ENCODE measurements at regions not wholly inside any gene's neighbourhood (a gene's known extent, or its start where the extent isn't known, plus 50 kb on each side); places are given as distances from the start of the nearest gene placed in this dataset.

GRCh38 chr2:128498589-128498988 lies 179.9 kb upstream of the HS6ST1 start:
- no peak for DNase-seq (ENCODE audit: low spot score)
- Mint-ChIP-seq H3K27ac (no peak overlapping the region), H3K4me1 (peaks cover 16% of the 10 kb centered on the region), H3K36me3 (no peaks in the 10 kb centered on the region), H3K27me3 (ENCODE audit: low read depth) (no peaks in the 10 kb centered on the region), H3K9me3 (no peaks in the 10 kb centered on the region), H3K4me3 (no peak overlapping the region)
- ATAC-seq: no peak
- CTCF ChIA-PET: no interaction called here
- TF ChIP-seq ZNF232 (CRISPR knock-in tag; IDR thresholded peaks at IDR 0.05) (no peak), FOXP1 (CRISPR knock-in tag; IDR thresholded peaks at IDR 0.05; ENCODE audit: borderline replicate concordance) (no peak), FOXJ3 (CRISPR knock-in tag; IDR thresholded peaks at IDR 0.05; ENCODE audit: borderline replicate concordance) (no peak), EMX1 (CRISPR knock-in tag; IDR thresholded peaks at IDR 0.05) (no peak), ELF4 (CRISPR knock-in tag; IDR thresholded peaks at IDR 0.05; ENCODE audit: low read depth) (no peak), SOX15 (CRISPR knock-in tag; IDR thresholded peaks at IDR 0.05) (no peak), RORB (CRISPR knock-in tag; IDR thresholded peaks at IDR 0.05) (no peak), MYBL2 (CRISPR knock-in tag; IDR thresholded peaks at IDR 0.05) (no peak), NFE2L1 (CRISPR knock-in tag; IDR thresholded peaks at IDR 0.05) (no peak), TCF7 (CRISPR knock-in tag; IDR thresholded peaks at IDR 0.05; ENCODE audit: low read depth) (no peak), ARID4B (CRISPR knock-in tag; IDR thresholded peaks at IDR 0.05; ENCODE audit: borderline replicate concordance) (no peak), HMGA2 (CRISPR knock-in tag; IDR thresholded peaks at IDR 0.05) (no peak), OVOL2 (CRISPR knock-in tag; IDR thresholded peaks at IDR 0.05; ENCODE audit: borderline replicate concordance) (no peak), NR3C1 (CRISPR knock-in tag; conservative IDR thresholded peaks at IDR 0.05; ENCODE audit: low read depth) (no peak)
- TF ChIP-seq, protein P1, sequence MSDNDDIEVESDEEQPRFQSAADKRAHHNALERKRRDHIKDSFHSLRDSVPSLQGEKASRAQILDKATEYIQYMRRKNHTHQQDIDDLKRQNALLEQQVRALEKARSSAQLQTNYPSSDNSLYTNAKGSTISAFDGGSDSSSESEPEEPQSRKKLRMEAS (CRISPR knock-in tag; IDR thresholded peaks at IDR 0.05): no peak
- TF ChIP-seq, protein P2, sequence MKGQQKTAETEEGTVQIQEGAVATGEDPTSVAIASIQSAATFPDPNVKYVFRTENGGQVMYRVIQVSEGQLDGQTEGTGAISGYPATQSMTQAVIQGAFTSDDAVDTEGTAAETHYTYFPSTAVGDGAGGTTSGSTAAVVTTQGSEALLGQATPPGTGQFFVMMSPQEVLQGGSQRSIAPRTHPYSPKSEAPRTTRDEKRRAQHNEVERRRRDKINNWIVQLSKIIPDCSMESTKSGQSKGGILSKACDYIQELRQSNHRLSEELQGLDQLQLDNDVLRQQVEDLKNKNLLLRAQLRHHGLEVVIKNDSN (CRISPR knock-in tag; IDR thresholded peaks at IDR 0.05): no peak
- TF ChIP-seq, protein P3, sequence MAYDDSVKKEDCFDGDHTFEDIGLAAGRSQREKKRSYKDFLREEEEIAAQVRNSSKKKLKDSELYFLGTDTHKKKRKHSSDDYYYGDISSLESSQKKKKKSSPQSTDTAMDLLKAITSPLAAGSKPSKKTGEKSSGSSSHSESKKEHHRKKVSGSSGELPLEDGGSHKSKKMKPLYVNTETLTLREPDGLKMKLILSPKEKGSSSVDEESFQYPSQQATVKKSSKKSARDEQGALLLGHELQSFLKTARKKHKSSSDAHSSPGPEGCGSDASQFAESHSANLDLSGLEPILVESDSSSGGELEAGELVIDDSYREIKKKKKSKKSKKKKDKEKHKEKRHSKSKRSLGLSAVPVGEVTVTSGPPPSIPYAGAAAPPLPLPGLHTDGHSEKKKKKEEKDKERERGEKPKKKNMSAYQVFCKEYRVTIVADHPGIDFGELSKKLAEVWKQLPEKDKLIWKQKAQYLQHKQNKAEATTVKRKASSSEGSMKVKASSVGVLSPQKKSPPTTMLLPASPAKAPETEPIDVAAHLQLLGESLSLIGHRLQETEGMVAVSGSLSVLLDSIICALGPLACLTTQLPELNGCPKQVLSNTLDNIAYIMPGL (CRISPR knock-in tag; IDR thresholded peaks at IDR 0.05): no peak
- TF ChIP-seq, protein P4, sequence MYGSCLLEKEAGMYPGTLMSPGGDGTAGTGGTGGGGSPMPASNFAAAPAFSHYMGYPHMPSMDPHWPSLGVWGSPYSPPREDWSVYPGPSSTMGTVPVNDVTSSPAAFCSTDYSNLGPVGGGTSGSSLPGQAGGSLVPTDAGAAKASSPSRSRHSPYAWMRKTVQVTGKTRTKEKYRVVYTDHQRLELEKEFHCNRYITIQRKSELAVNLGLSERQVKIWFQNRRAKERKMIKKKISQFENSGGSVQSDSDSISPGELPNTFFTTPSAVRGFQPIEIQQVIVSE (CRISPR knock-in tag; IDR thresholded peaks at IDR 0.05; ENCODE audit: borderline replicate concordance): no peak
- POLR2A ChIA-PET: no interaction called here

DNA sequence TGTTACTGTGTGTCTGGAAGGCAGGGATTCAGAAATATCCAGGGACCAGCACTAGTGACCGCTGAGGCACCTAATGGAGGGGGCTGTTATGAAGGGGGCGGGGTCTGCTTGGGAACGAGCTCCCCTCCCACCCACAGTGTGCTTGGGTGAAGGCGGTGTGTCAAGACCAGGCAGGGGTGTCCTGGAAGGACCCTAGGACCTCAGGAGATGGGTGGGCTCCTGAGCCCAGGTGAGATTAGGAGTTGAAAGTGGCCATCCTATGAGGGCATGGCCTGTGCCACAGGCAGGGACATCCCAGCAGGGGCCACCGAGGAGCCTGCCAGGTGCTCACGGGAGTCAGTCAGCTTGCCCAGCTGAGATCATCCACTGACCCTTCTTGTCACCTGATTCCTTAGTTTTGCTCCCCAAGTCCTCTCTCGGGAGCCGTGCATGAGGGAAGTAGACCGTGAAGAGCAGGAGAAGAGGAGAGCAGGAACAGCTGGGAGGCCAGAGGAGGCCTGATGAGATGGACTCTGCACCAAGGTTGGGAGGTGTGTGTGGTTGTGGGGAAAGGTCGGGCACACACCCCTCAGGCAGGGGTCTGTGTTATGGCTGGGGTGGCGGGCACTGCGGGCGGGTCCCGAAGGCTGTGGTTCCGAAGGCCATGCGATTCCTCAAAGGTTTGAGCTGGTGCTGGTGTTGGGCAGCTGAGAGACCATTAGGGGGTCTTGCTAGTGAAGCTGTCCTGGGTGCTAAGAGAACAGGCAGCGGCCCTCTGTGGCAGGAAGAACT lies 180.9 kb upstream of the HS6ST1 start:
- H3K9me3 Mint-ChIP-seq: no peaks in the 10 kb centered on the region
- H3K4me1 Mint-ChIP-seq: peaks cover 7% of the 10 kb centered on the region
- H3K36me3 Mint-ChIP-seq: no peaks in the 10 kb centered on the region
- ATAC-seq (no peak), DNase-seq (ENCODE audit: low spot score) (no peak)
- no peaks in the 10 kb centered on the region for H3K27me3 Mint-ChIP-seq (ENCODE audit: low read depth)
- POLR2A ChIA-PET: no interaction called here
- CTCF ChIA-PET: interaction anchor here (0.5 kb wide), 1 partner anchor 1461 kb away, joined by 4 read pairs; no protein-coding TSS in a partner anchor
- H3K27ac Mint-ChIP-seq: no peak overlapping the region
- H3K4me3 Mint-ChIP-seq: no peak overlapping the region
- TF ChIP-seq RORB (CRISPR knock-in tag; IDR thresholded peaks at IDR 0.05): no peak
- TF ChIP-seq, protein P5, sequence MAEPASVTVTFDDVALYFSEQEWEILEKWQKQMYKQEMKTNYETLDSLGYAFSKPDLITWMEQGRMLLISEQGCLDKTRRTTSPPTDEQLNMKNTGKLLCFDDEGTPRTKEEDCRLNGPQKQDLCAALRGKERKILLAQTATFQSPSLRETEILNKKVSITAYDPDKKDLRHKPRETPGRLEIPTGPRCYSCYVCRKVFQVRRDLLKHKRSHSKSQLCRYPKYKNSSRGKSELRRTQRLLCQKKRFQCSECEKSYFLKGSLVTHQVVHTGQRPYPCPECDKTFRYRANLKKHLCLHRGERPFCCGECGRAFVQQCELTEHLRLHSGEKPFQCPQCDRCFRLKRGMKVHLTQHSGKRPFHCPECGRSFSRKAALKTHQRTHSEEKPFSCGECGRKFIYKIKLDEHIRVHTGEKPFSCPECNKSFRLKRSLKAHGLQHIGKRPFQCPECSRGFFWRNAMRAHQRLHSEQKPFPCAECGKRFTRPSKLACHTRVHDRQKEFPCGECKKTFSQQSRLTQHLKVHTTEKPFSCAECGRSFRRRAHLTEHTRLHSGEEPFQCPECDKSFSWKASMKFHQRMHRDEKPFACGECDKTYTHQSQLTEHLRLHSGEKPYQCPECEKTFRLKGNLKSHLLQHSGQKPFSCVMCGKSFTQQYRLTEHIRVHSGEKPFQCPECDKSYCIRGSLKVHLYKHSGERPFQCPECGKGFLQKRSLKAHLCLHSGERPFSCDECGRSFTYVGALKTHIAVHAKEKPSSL (CRISPR knock-in tag; conservative IDR thresholded peaks at IDR 0.05): no peak
- TF ChIP-seq ZBTB21 (CRISPR knock-in tag; IDR thresholded peaks at IDR 0.05; ENCODE audit: borderline replicate concordance): no peak
- TF ChIP-seq HMGA2 (CRISPR knock-in tag; IDR thresholded peaks at IDR 0.05): no peak
- TF ChIP-seq KAT7 (CRISPR knock-in tag; IDR thresholded peaks at IDR 0.05; ENCODE audit: borderline replicate concordance): no peak
- no peak for TF ChIP-seq ZNF423 (CRISPR knock-in tag; IDR thresholded peaks at IDR 0.05)
- no peak for TF ChIP-seq GABPB1 (CRISPR knock-in tag; IDR thresholded peaks at IDR 0.05)
- no peak for TF ChIP-seq MLX (CRISPR knock-in tag; IDR thresholded peaks at IDR 0.05)
- no peak for TF ChIP-seq NFE2L1 (CRISPR knock-in tag; IDR thresholded peaks at IDR 0.05)
